ENCODE measurements at regions not wholly inside any gene's neighbourhood (a gene's known extent, or its start where the extent isn't known, plus 50 kb on each side); places are given as distances from the start of the nearest gene placed in this dataset.

DNA sequence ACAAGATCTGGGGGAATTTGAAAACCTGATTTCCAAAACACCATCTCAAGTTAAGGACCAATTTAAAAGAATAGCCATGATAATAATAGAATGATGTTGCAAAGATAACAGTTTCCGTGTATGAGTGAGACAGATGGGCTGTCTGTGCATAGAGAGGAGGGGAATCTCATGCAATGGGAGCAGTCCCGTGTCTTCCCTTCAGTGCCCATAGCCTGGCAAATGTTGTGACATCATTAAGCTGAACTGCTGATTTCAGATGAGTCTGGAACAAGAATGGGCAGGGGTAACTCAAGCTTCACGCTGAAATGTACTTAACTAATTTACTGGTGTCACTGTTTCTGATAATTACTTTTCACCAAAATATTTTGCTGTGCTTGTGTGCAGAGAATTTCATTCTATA lies 454.0 kb downstream of the FOXG1 start:
- Histone ChIP-seq H2AFZ (ENCODE audit: low read depth, low read length) (no peak overlapping the region), H3K9ac (ENCODE audit: insufficient read depth in 1 of 2, low read depth in 2 of 2, low read length in 2 of 2) (no peak overlapping the region), H3K9me3 (replicated peaks; ENCODE audit: control insufficient read depth, insufficient read depth, low read depth, low read length) (no peaks in the 10 kb centered on the region), H3K27me3 (ENCODE audit: control insufficient read depth in 2 of 2, insufficient read depth in 2 of 2, low read length in 2 of 2) (no peaks in the 10 kb centered on the region), H3K27ac (ENCODE audit: extremely low read depth, low read depth, low read length) (no peak overlapping the region), H3K79me2 (ENCODE audit: control insufficient read depth, insufficient read depth, low read length) (no peaks in the 10 kb centered on the region), H3K4me3 (no peak overlapping the region), H3K9me1 (ENCODE audit: control insufficient read depth, insufficient read depth, low read length) (no peaks in the 10 kb centered on the region), H4K20me1 (replicated peaks; ENCODE audit: control insufficient read depth, insufficient read depth, low read length) (no peaks in the 10 kb centered on the region), H3K4me1 (replicated peaks in 1 of 2; ENCODE audit: control insufficient read depth in 2 of 2, insufficient read depth in 2 of 2, low read length in 2 of 2) (no peaks in the 10 kb centered on the region), H3K36me3 (ENCODE audit: control insufficient read depth, insufficient read depth, low read length) (no peaks in the 10 kb centered on the region), H3K4me2 (ENCODE audit: insufficient read depth, low read length) (no peak overlapping the region)
- 0% methylated on average over 2 of the region's 3 CpGs for WGBS (ENCODE audit: insufficient coverage, low coverage, missing lambda C conversion rate)
- no TSS peak for BruUV-seq (replicated peaks)
- ATAC-seq: no peak
- TF ChIP-seq ZNF184 (CRISPR knock-in tag; IDR thresholded peaks at IDR 0.05) (no peak), ZNF431 (CRISPR knock-in tag; IDR thresholded peaks at IDR 0.05) (no peak), NCOA1 (IDR thresholded peaks at IDR 0.05; ENCODE audit: low read depth) (no peak), ZNF766 (CRISPR knock-in tag; conservative IDR thresholded peaks at IDR 0.05) (no peak), BCL6 (CRISPR knock-in tag; IDR thresholded peaks at IDR 0.05) (no peak), CTBP1 (IDR thresholded peaks at IDR 0.05; ENCODE audit: borderline replicate concordance) (no peak)
- TF ChIP-seq, protein P1, sequence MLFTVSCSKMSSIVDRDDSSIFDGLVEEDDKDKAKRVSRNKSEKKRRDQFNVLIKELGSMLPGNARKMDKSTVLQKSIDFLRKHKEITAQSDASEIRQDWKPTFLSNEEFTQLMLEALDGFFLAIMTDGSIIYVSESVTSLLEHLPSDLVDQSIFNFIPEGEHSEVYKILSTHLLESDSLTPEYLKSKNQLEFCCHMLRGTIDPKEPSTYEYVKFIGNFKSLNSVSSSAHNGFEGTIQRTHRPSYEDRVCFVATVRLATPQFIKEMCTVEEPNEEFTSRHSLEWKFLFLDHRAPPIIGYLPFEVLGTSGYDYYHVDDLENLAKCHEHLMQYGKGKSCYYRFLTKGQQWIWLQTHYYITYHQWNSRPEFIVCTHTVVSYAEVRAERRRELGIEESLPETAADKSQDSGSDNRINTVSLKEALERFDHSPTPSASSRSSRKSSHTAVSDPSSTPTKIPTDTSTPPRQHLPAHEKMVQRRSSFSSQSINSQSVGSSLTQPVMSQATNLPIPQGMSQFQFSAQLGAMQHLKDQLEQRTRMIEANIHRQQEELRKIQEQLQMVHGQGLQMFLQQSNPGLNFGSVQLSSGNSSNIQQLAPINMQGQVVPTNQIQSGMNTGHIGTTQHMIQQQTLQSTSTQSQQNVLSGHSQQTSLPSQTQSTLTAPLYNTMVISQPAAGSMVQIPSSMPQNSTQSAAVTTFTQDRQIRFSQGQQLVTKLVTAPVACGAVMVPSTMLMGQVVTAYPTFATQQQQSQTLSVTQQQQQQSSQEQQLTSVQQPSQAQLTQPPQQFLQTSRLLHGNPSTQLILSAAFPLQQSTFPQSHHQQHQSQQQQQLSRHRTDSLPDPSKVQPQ (CRISPR knock-in tag; IDR thresholded peaks at IDR 0.05; ENCODE audit: borderline replicate concordance): no peak
- TF ChIP-seq, protein P2, sequence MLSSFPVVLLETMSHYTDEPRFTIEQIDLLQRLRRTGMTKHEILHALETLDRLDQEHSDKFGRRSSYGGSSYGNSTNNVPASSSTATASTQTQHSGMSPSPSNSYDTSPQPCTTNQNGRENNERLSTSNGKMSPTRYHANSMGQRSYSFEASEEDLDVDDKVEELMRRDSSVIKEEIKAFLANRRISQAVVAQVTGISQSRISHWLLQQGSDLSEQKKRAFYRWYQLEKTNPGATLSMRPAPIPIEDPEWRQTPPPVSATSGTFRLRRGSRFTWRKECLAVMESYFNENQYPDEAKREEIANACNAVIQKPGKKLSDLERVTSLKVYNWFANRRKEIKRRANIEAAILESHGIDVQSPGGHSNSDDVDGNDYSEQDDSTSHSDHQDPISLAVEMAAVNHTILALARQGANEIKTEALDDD (IDR thresholded peaks at IDR 0.05): no peak
- DNase-seq (ENCODE audit: extremely low read depth in 1 of 4, low spot score in 3 of 4): no peak
- no peak for FAIRE-seq
- in situ Hi-C loops (cut with MboI) (loop anchor here (25.0 kb wide), 1 partner anchor 458 kb away; the partner anchor contains the start of gene FOXG1), intact Hi-C loops (cut with micrococcal nuclease) (no loop called here)
- ChIA-PET POLR2A (interaction anchor here (0.6 kb wide), 1 partner anchor 447 kb away, joined by 3 read pairs; no protein-coding TSS in a partner anchor), CTCF (ENCODE audit: low intra/inter-chr PET ratio) (no interaction called here)
